Endodermal cell (in vitro differentiated cells): ENCODE measurements at regions not wholly inside any gene's neighbourhood (a gene's known extent, or its start where the extent isn't known, plus 50 kb on each side); places are given as distances from the start of the nearest gene placed in this dataset.
A peak's percentile ranks its signal among the peaks of the same experiment; 100 is the strongest.

Experiments used
- DNase-seq: peaks from one replicate; pipeline ENCODE4 v3.0.0-alpha.2; 2017
- H3K27ac ChIP-seq: 2 replicates; pipeline ENCODE4 v1.5.1; 2013; ENCODE audit warnings: mild to moderate bottlenecking, low read depth, low read length, moderate library complexity
- H3K27me3 ChIP-seq: 2 replicates; pipeline ENCODE4 v1.6.1; 2013; ENCODE audit warnings: mild to moderate bottlenecking, low read length, moderate library complexity; ENCODE audit not compliant: insufficient read depth, control insufficient read depth, poor library complexity, severe bottlenecking
- H3K36me3 ChIP-seq: 2 replicates; pipeline ENCODE4 v1.7.0; 2013; ENCODE audit warnings: mild to moderate bottlenecking, low read length, moderate library complexity; ENCODE audit not compliant: control insufficient read depth, insufficient read depth
- H3K4me1 ChIP-seq: one replicate; pipeline ENCODE4 v1.7.0; 2013; ENCODE audit warnings: low read length; ENCODE audit not compliant: control insufficient read depth, insufficient read depth
- H3K4me3 ChIP-seq: 2 replicates; pipeline ENCODE4 v1.5.1; 2013; ENCODE audit warnings: mild to moderate bottlenecking, low read length, moderate library complexity
- H3K9ac ChIP-seq: 2 replicates; pipeline ENCODE4 v1.6.1; 2013; ENCODE audit warnings: mild to moderate bottlenecking, low read length, moderate library complexity; ENCODE audit not compliant: poor library complexity, severe bottlenecking; ENCODE audit errors: extremely low read depth
- H3K9me3 ChIP-seq: 2 replicates; pipeline ENCODE4 v1.6.1; 2013; ENCODE audit warnings: mild to moderate bottlenecking, low read length, moderate library complexity; ENCODE audit not compliant: control insufficient read depth
- H3K27ac Mint-ChIP-seq: 2 replicates; pipeline ENCODE4 v1.8.0; 2020; ENCODE audit warnings: mixed read lengths
- H3K27me3 Mint-ChIP-seq: 2 replicates; pipeline ENCODE4 v1.8.0; 2021; ENCODE audit warnings: mild to moderate bottlenecking, mixed read lengths; ENCODE audit not compliant: insufficient read depth
- H3K36me3 Mint-ChIP-seq: 2 replicates; pipeline ENCODE4 v1.8.0; 2020; ENCODE audit warnings: low read depth, mixed read lengths
- H3K4me1 Mint-ChIP-seq: 2 replicates; pipeline ENCODE4 v1.8.0; 2020; ENCODE audit warnings: mixed read lengths
- H3K4me3 Mint-ChIP-seq: 2 replicates; pipeline ENCODE4 v1.8.0; 2020; ENCODE audit warnings: mild to moderate bottlenecking, moderate library complexity, mixed read lengths
- H3K9me3 Mint-ChIP-seq: 2 replicates; pipeline ENCODE4 v1.8.0; 2020; ENCODE audit warnings: mild to moderate bottlenecking, mixed read lengths
- CTCF ChIP-seq: fragments of 200-600 bp; sonication (generic); conservative IDR thresholded peaks from 2 replicates; pipeline ENCODE4 v1.5.0; 2021; ENCODE audit warnings: antibody characterized with exemption, mild to moderate bottlenecking
- WGBS, 2 experiments: methylation state at CpG; one replicate each; pipeline versions ENCODE4 v1.1.5 to v1.1.7; 2013; ENCODE audit warnings: missing lambda C conversion rate in 2 of 2, mixed read lengths in 1 of 2; ENCODE audit not compliant: insufficient coverage in 1 of 2, insufficient read length in 1 of 2; 5-methylcytosine and 5-hydroxymethylcytosine counted together

GRCh38 chr7:22632674-22633073, 94.3 kb upstream of the IL6 start:
- 91 to 100% methylated on average over 2 of the region's 2 CpGs for WGBS, 2 experiments

GRCh38 chr7:22631730-22632129, 95.3 kb upstream of the IL6 start:
- Histone ChIP-seq H3K4me1 (peaks cover 16% of the 10 kb centered on the region), H3K36me3 (peaks cover 44% of the 10 kb centered on the region), H3K4me3 (no peak overlapping the region), H3K27me3 (no peaks in the 10 kb centered on the region), H3K9me3 (no peaks in the 10 kb centered on the region), H3K9ac (no peak overlapping the region), H3K27ac (no peak overlapping the region)
- WGBS, 2 experiments = 88 to 93% methylated on average over 2 of the region's 2 CpGs
- Mint-ChIP-seq H3K27me3 (no peaks in the 10 kb centered on the region), H3K9me3 (no peaks in the 10 kb centered on the region), H3K36me3 (peaks cover 47% of the 10 kb centered on the region), H3K27ac (peak overlapping the region; percentile 40), H3K4me1 (peaks cover 43% of the 10 kb centered on the region), H3K4me3 (no peak overlapping the region)
- TF ChIP-seq CTCF = no peak
- no peak for DNase-seq

More at GRCh38 chr7:22632674-22633073, 94.3 kb upstream of the IL6 start:
- H3K4me3 ChIP-seq = no peak overlapping the region
- peaks cover 2% of the 10 kb centered on the region for H3K9me3 Mint-ChIP-seq
- H3K4me1 Mint-ChIP-seq = peaks cover 43% of the 10 kb centered on the region
- no peak overlapping the region for H3K27ac ChIP-seq
- no peaks in the 10 kb centered on the region for H3K27me3 Mint-ChIP-seq
- no peak for DNase-seq
- H3K9ac ChIP-seq = no peak overlapping the region
- H3K4me3 Mint-ChIP-seq = no peak overlapping the region
- no peak overlapping the region for H3K27ac Mint-ChIP-seq
- TF ChIP-seq CTCF = no peak
- peaks cover 16% of the 10 kb centered on the region for H3K4me1 ChIP-seq
- H3K36me3 ChIP-seq = peaks cover 47% of the 10 kb centered on the region
- H3K27me3 ChIP-seq = no peaks in the 10 kb centered on the region
- H3K36me3 Mint-ChIP-seq = peaks cover 43% of the 10 kb centered on the region
- H3K9me3 ChIP-seq = peaks cover 6% of the 10 kb centered on the region

GRCh38 chr7:22630069-22630468, 96.9 kb upstream of the IL6 start:
- Mint-ChIP-seq H3K4me3 (no peak overlapping the region), H3K27me3 (no peaks in the 10 kb centered on the region), H3K4me1 (peaks cover 38% of the 10 kb centered on the region), H3K27ac (peak overlapping the region; percentile 53), H3K9me3 (no peaks in the 10 kb centered on the region), H3K36me3 (peaks cover 52% of the 10 kb centered on the region)
- Histone ChIP-seq H3K9me3 (no peaks in the 10 kb centered on the region), H3K9ac (no peak overlapping the region), H3K4me3 (no peak overlapping the region), H3K36me3 (peaks cover 47% of the 10 kb centered on the region), H3K27ac (no peak overlapping the region), H3K4me1 (peaks cover 16% of the 10 kb centered on the region), H3K27me3 (no peaks in the 10 kb centered on the region)
- WGBS, 2 experiments = 93 to 94% methylated on average over 7 of the region's 7 CpGs
- no peak for TF ChIP-seq CTCF
- peak; percentile 69 for DNase-seq
